Tibial nerve (tissue), 4 donors: ENCODE measurements at regions not wholly inside any gene's neighbourhood (a gene's known extent, or its start where the extent isn't known, plus 50 kb on each side); places are given as distances from the start of the nearest gene placed in this dataset.

Source experiments
- CTCF ChIP-seq, 5 experiments: fragments of 200-600 bp in 3 of 5; fragments of 450-650 bp in 2 of 5; sonication (generic) in 3 of 5; IDR thresholded peaks; one replicate each; pipeline ENCODE4 v1.5.1; 2016 to 2019; ENCODE audit warnings: antibody characterized with exemption in 5 of 5, mild to moderate bottlenecking in 3 of 5, moderate library complexity in 2 of 5
- EP300 ChIP-seq, 2 donors: sonication (generic); formaldehyde crosslinking; IDR thresholded peaks; one replicate each; pipeline ENCODE4 v1.6.1; 2017; ENCODE audit warnings: antibody characterized with exemption in 2 of 2, mild to moderate bottlenecking in 1 of 2
- POLR2A ChIP-seq, 2 donors: fragments of 450-650 bp; IDR thresholded peaks; one replicate each; pipeline ENCODE4 v1.6.1; 2017; ENCODE audit warnings: antibody characterized with exemption in 2 of 2, mild to moderate bottlenecking in 2 of 2, moderate library complexity in 2 of 2

- TF ChIP-seq CTCF (IDR thresholded peaks at IDR 0.05) (no peak), POLR2A (IDR thresholded peaks at IDR 0.05) (no peak), EP300 (IDR thresholded peaks at IDR 0.05) (no peak)
Observed at GRCh38 chr18:2146092-2146491, 425.2 kb downstream of the METTL4 start.
